ENCODE measurements at regions not wholly inside any gene's neighbourhood (a gene's known extent, or its start where the extent isn't known, plus 50 kb on each side); places are given as distances from the start of the nearest gene placed in this dataset.

GRCh38 chr4:113838460-113838859 lies 76.9 kb upstream of the CAMK2D start:
- TF ChIP-seq, protein P1, sequence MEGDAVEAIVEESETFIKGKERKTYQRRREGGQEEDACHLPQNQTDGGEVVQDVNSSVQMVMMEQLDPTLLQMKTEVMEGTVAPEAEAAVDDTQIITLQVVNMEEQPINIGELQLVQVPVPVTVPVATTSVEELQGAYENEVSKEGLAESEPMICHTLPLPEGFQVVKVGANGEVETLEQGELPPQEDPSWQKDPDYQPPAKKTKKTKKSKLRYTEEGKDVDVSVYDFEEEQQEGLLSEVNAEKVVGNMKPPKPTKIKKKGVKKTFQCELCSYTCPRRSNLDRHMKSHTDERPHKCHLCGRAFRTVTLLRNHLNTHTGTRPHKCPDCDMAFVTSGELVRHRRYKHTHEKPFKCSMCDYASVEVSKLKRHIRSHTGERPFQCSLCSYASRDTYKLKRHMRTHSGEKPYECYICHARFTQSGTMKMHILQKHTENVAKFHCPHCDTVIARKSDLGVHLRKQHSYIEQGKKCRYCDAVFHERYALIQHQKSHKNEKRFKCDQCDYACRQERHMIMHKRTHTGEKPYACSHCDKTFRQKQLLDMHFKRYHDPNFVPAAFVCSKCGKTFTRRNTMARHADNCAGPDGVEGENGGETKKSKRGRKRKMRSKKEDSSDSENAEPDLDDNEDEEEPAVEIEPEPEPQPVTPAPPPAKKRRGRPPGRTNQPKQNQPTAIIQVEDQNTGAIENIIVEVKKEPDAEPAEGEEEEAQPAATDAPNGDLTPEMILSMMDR (IDR thresholded peaks at IDR 0.05), result no peak
- no peak for TF ChIP-seq POLR2A (IDR thresholded peaks at IDR 0.05)
